Testis (tissue), 2 donors: ENCODE measurements at regions not wholly inside any gene's neighbourhood (a gene's known extent, or its start where the extent isn't known, plus 50 kb on each side); places are given as distances from the start of the nearest gene placed in this dataset.
A peak's percentile ranks its signal among the peaks of the same experiment; 100 is the strongest.

ENCODE experiments used
- POLR2A ChIP-seq: fragments of 450-650 bp; IDR thresholded peaks from one replicate; pipeline ENCODE4 v1.6.1; 2017; ENCODE audit warnings: antibody characterized with exemption, mild to moderate bottlenecking, moderate library complexity
- TF ChIP-seq, protein P1 (sequence below), 3 experiments: fragments of 450-650 bp in 2 of 3; fragments of 200-600 bp in 1 of 3; sonication (generic) in 1 of 3; IDR thresholded peaks; one replicate each; pipeline ENCODE4 v1.5.1; 2016 to 2019; ENCODE audit warnings: antibody characterized with exemption in 3 of 3, mild to moderate bottlenecking in 2 of 3, moderate library complexity in 1 of 3

DNA sequence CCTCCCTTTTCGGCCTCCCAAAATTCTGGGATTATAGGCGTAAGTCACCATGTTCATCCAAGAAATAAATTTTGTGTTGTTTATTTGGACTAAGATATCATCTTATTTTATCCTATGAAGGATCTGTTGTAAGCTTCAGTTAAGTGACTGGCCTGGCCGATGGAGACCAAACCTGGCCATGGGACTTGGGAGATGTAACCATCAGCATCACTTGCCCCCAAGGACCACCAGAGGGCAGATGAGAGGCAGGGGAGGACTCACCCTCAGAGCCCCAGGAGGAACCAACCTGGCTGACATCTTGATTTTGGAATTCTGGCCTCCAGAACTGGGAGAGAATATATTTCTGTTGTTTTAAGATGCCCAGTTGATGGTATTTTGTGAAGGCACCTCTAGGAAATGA lies 266.7 kb downstream of the CDH26 start:
- TF ChIP-seq, protein P1, sequence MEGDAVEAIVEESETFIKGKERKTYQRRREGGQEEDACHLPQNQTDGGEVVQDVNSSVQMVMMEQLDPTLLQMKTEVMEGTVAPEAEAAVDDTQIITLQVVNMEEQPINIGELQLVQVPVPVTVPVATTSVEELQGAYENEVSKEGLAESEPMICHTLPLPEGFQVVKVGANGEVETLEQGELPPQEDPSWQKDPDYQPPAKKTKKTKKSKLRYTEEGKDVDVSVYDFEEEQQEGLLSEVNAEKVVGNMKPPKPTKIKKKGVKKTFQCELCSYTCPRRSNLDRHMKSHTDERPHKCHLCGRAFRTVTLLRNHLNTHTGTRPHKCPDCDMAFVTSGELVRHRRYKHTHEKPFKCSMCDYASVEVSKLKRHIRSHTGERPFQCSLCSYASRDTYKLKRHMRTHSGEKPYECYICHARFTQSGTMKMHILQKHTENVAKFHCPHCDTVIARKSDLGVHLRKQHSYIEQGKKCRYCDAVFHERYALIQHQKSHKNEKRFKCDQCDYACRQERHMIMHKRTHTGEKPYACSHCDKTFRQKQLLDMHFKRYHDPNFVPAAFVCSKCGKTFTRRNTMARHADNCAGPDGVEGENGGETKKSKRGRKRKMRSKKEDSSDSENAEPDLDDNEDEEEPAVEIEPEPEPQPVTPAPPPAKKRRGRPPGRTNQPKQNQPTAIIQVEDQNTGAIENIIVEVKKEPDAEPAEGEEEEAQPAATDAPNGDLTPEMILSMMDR (IDR thresholded peaks at IDR 0.05): peak in 1 of 3 experiments; percentile 27
- no peak for TF ChIP-seq POLR2A
